ENCODE measurements at regions not wholly inside any gene's neighbourhood (a gene's known extent, or its start where the extent isn't known, plus 50 kb on each side); places are given as distances from the start of the nearest gene placed in this dataset.

DNA sequence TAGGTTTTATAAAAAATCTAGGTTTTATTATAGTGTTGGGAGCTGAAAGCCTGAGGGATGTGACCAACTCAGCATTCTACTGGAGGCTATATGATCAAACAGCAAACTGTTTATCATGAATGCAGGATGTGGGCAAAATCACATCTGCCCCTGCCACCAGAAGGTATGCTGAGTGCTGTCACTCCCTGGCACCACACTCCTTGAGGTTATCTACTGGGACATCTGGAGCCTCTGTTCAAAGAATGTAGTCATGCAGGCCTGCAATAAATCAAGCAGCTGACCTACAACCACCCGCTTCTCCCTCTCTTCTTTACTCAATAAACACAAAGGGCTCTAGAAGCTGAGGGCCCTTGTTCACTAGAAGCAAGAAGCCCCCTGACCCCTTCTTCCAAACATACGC lies 328.4 kb upstream of the DDX18 start:
- TF ChIP-seq BHLHE40 (IDR thresholded peaks at IDR 0.05; ENCODE audit: borderline replicate concordance) (no peak), SP1 (IDR thresholded peaks at IDR 0.05) (no peak), ARNT (IDR thresholded peaks at IDR 0.05) (no peak), SUZ12 (IDR thresholded peaks at IDR 0.05) (no peak), CTBP1 (IDR thresholded peaks at IDR 0.05; ENCODE audit: borderline replicate concordance) (no peak), FOXA1 (IDR thresholded peaks at IDR 0.05) (no peak), HDGF (IDR thresholded peaks at IDR 0.05; ENCODE audit: borderline replicate concordance) (no peak), NFRKB (IDR thresholded peaks at IDR 0.05) (no peak), ELF4 (IDR thresholded peaks at IDR 0.05) (no peak), L3MBTL2 (conservative IDR thresholded peaks at IDR 0.05) (no peak), FOXM1 (IDR thresholded peaks at IDR 0.05; ENCODE audit: borderline replicate concordance) (no peak), TARDBP (IDR thresholded peaks at IDR 0.05) (no peak)
- TF ChIP-seq, protein P1, sequence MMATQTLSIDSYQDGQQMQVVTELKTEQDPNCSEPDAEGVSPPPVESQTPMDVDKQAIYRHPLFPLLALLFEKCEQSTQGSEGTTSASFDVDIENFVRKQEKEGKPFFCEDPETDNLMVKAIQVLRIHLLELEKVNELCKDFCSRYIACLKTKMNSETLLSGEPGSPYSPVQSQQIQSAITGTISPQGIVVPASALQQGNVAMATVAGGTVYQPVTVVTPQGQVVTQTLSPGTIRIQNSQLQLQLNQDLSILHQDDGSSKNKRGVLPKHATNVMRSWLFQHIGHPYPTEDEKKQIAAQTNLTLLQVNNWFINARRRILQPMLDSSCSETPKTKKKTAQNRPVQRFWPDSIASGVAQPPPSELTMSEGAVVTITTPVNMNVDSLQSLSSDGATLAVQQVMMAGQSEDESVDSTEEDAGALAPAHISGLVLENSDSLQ (IDR thresholded peaks at IDR 0.05): no peak

All from HEK293T (cell line).